Loucy (cell line): ENCODE measurements at regions not wholly inside any gene's neighbourhood (a gene's known extent, or its start where the extent isn't known, plus 50 kb on each side); places are given as distances from the start of the nearest gene placed in this dataset.

Experiments
- H2AFZ ChIP-seq: fragments of 200-600 bp; sonication (generic); 2 replicates; pipeline ENCODE4 v1.6.0; 2016; ENCODE audit warnings: antibody characterized with exemption, mild to moderate bottlenecking, low read length, moderate library complexity
- H3F3A ChIP-seq: fragments of 200-600 bp; 2 replicates; pipeline ENCODE4 v1.6.0; 2016; ENCODE audit warnings: antibody characterized with exemption, low read depth, mild to moderate bottlenecking
- H3K27me3 ChIP-seq: fragments of 200-600 bp; sonication (generic); 2 replicates; pipeline ENCODE4 v1.6.1; 2014; ENCODE audit warnings: low read length, mild to moderate bottlenecking; ENCODE audit not compliant: insufficient read depth, poor library complexity, severe bottlenecking
- H3K36me3 ChIP-seq: fragments of 200-600 bp; sonication (generic); 2 replicates; pipeline ENCODE4 v1.6.1; 2016; ENCODE audit warnings: low read length; ENCODE audit not compliant: insufficient read depth
- H3K4me1 ChIP-seq: fragments of 200-600 bp; sonication (generic); 2 replicates; pipeline ENCODE4 v1.5.1; 2014; ENCODE audit warnings: low read length, mild to moderate bottlenecking; ENCODE audit not compliant: insufficient read depth, poor library complexity, severe bottlenecking
- H3K4me2 ChIP-seq: fragments of 200-600 bp; sonication (generic); 2 replicates; pipeline ENCODE4 v1.6.0; 2014; ENCODE audit warnings: antibody characterized with exemption, low read length, low read depth, mild to moderate bottlenecking; ENCODE audit not compliant: poor library complexity, severe bottlenecking
- H3K4me3 ChIP-seq: fragments of 200-600 bp; sonication (generic); 2 replicates; pipeline ENCODE4 v1.5.1; 2014; ENCODE audit warnings: low read length, mild to moderate bottlenecking, mixed read lengths; ENCODE audit not compliant: poor library complexity, severe bottlenecking
- H3K79me2 ChIP-seq: fragments of 200-600 bp; sonication (generic); 2 replicates; pipeline ENCODE4 v1.6.1; 2014; ENCODE audit warnings: low read length; ENCODE audit not compliant: insufficient read depth
- H3K9ac ChIP-seq: fragments of 200-600 bp; sonication (generic); 2 replicates; pipeline ENCODE4 v1.6.0; 2014; ENCODE audit warnings: mild to moderate bottlenecking, low read depth, low read length, moderate library complexity; ENCODE audit not compliant: poor library complexity, severe bottlenecking
- H3K9me2 ChIP-seq: fragments of 200-600 bp; sonication (generic); replicated peaks from 2 replicates; pipeline ENCODE4 v1.6.1; 2016; ENCODE audit warnings: low read depth, low read length, mixed read lengths
- H3K9me3 ChIP-seq: fragments of 200-600 bp; sonication (generic); 2 replicates; pipeline ENCODE4 v1.6.1; 2014; ENCODE audit warnings: mild to moderate bottlenecking, antibody characterized with exemption, low read length, low read depth; ENCODE audit not compliant: insufficient read depth
- H4K20me1 ChIP-seq: fragments of 200-600 bp; sonication (generic); 2 replicates; pipeline ENCODE4 v1.6.0; 2014; ENCODE audit warnings: antibody characterized with exemption, low read length, mild to moderate bottlenecking; ENCODE audit not compliant: insufficient read depth, poor library complexity, severe bottlenecking
- CTCF ChIP-seq: fragments of 200-600 bp; sonication (generic); conservative IDR thresholded peaks from 2 replicates; pipeline ENCODE4 v1.5.1; 2014; ENCODE audit warnings: mild to moderate bottlenecking, antibody characterized with exemption, low read length
- EZH2phosphoT487 ChIP-seq: fragments of 200-600 bp; IDR thresholded peaks from 2 replicates; pipeline ENCODE4 v1.6.1; 2018; ENCODE audit warnings: antibody characterized with exemption, mild to moderate bottlenecking, moderate library complexity, borderline replicate concordance

- Histone ChIP-seq H3K4me2 (no peak overlapping the region), H2AFZ (no peak overlapping the region), H3K9me2 (no peaks in the 10 kb centered on the region), H3K27me3 (no peaks in the 10 kb centered on the region), H3K4me1 (peaks cover 6% of the 10 kb centered on the region), H3K4me3 (no peak overlapping the region), H4K20me1 (no peaks in the 10 kb centered on the region), H3K36me3 (no peaks in the 10 kb centered on the region), H3F3A (no peaks in the 10 kb centered on the region), H3K9ac (no peak overlapping the region), H3K9me3 (no peaks in the 10 kb centered on the region), H3K79me2 (no peaks in the 10 kb centered on the region)
- TF ChIP-seq EZH2phosphoT487 (no peak), CTCF (no peak)
Measured at GRCh38 chr2:238507836-238508235, 81.1 kb downstream of the ASB1 start.

- Histone ChIP-seq H3K27me3 (no peaks in the 10 kb centered on the region), H4K20me1 (no peaks in the 10 kb centered on the region), H3K4me2 (no peak overlapping the region), H2AFZ (no peak overlapping the region), H3K79me2 (no peaks in the 10 kb centered on the region), H3K9ac (no peak overlapping the region), H3K4me1 (peaks cover 6% of the 10 kb centered on the region), H3F3A (no peaks in the 10 kb centered on the region), H3K9me3 (no peaks in the 10 kb centered on the region), H3K9me2 (no peaks in the 10 kb centered on the region), H3K4me3 (no peak overlapping the region), H3K36me3 (no peaks in the 10 kb centered on the region)
- TF ChIP-seq EZH2phosphoT487: no peak
- no peak for TF ChIP-seq CTCF
Measured at GRCh38 chr2:238509151-238509835, 82.6 kb downstream of the ASB1 start.

GRCh38 chr2:238509903-238510302 lies 83.2 kb downstream of the ASB1 start:
- H3K9me3 ChIP-seq: no peaks in the 10 kb centered on the region
- no peaks in the 10 kb centered on the region for H3K79me2 ChIP-seq
- peaks cover 6% of the 10 kb centered on the region for H3K4me1 ChIP-seq
- TF ChIP-seq CTCF (no peak), EZH2phosphoT487 (no peak)
- H3K9me2 ChIP-seq: no peaks in the 10 kb centered on the region
- no peaks in the 10 kb centered on the region for H3K27me3 ChIP-seq
- no peak overlapping the region for H3K4me3 ChIP-seq
- H3K36me3 ChIP-seq: no peaks in the 10 kb centered on the region
- no peaks in the 10 kb centered on the region for H3F3A ChIP-seq
- no peak overlapping the region for H3K9ac ChIP-seq
- no peak overlapping the region for H3K4me2 ChIP-seq
- H4K20me1 ChIP-seq: no peaks in the 10 kb centered on the region
- no peak overlapping the region for H2AFZ ChIP-seq
